Pulmonary artery endothelial cell (primary cell): ENCODE measurements at regions not wholly inside any gene's neighbourhood (a gene's known extent, or its start where the extent isn't known, plus 50 kb on each side); places are given as distances from the start of the nearest gene placed in this dataset.
"Not testable (repeated sequence)": the region's sequence is repeated elsewhere in the genome, so short reads cannot be mapped to it uniquely, and the experiment has no call there.

Experiments used
- DNase-seq: peaks from one replicate; pipeline ENCODE4 v3.0.0-alpha.2; 2011; ENCODE audit warnings: low read depth, low spot score

DNA sequence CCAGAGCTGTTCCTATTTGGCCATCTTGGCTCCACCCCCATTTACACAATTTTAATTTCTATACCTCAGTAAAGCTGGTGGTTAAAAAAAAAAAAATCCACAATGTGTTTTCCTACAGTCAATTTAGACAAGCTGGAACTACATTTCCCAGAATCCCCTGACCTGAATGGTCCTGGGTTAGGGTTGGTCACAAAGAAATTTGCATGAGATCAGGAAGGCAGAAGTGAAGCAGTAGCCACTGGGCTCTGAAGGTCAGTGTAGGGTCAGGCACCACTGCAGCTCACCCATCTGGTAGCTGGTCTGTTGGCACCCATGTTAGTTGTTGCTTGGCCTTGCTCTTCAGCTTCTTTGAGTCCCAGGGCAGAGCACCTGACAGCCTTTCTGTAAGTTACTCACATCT lies 210.7 kb upstream of the API5 start:
- DNase-seq = no peak

DNA sequence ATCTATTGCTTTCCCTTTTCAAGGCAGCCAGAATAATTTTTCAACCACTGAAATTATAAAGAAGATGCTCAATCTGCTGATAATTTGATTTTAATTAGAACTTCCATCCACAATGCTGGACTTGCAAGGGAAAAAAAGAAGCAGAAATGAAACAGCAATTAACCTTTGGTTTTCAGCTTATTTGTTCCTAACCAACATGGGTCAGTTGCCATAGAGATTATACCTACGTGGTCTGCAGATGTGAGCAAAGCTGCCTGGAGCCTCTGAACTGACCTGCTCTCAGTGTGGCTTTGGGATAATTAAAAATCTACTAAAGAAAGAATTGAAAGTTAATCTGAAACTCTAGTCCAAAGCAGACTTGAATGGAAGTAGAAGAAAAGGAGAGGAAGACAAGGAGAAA lies 195.7 kb upstream of the API5 start:
- DNase-seq = no peak

DNA sequence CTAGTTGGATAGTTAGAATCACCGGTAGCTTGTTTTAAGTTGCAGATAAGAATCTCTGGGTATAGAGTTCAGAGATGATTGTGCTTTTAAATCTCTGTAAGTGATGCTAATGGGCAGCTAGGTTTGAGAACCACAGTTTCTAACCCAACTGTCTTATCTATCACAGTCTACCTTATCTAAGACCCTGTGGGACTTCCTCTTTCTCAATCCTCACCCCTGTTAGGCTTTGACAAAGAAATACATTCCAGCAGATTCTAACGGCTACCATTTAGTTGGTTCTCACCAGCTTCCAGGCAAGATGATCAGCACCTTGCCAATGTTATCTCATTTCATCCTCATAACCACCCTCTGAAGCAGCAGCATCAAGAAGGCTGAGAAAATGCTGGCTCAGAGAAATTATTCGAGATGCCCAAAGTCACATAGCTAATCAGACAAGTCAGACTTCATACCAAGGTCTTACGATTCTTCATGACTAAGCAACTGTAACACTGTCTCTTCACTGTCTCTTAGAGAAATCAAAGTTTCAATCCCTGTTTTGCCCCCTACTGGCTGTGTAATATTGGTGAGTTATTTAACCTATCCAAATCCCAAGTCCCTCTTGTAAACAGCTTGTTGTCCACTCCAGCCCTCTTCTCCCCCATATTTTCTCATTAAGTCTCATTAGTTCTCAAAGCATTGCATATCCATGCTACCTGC lies 192.4 kb upstream of the API5 start:
- DNase-seq = no peak

DNA sequence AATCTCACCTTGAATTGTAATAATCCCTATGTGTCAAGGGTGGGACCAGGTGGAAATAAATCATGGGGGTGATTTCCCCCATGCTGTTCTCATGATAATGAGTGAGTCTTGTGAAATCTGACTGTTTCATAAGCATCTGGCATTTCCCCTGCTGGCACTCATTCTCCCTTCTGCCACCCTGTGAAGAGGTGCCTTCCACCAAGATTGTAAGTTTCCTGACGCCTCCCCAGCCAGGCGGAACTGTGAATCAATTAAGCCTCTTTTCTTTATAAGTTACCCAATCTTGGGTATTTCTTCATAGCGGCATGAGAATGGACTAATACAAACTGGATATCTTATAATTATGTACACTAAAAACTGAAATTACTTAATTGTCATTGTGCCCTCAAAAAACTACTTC lies 189.2 kb upstream of the API5 start:
- no peak for DNase-seq

DNA sequence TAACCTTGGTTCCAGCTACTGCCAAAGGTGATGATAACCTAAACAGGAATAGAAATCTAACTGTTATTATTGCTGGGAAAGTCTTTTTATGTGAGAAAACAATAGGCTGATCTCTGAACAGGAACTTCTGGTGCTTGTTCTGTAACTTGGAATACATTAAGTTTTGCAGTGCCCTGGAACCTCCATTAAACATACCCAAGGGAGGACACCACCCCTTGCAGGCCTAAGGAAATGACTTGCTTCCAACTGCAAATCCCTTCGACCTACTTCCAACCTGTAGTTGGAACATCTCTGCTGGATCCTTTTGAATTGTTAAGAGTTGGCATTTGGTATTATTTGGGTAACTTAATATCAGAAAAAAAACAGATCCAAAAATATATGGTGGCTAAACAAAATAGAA lies 188.4 kb upstream of the API5 start:
- DNase-seq = no peak

DNA sequence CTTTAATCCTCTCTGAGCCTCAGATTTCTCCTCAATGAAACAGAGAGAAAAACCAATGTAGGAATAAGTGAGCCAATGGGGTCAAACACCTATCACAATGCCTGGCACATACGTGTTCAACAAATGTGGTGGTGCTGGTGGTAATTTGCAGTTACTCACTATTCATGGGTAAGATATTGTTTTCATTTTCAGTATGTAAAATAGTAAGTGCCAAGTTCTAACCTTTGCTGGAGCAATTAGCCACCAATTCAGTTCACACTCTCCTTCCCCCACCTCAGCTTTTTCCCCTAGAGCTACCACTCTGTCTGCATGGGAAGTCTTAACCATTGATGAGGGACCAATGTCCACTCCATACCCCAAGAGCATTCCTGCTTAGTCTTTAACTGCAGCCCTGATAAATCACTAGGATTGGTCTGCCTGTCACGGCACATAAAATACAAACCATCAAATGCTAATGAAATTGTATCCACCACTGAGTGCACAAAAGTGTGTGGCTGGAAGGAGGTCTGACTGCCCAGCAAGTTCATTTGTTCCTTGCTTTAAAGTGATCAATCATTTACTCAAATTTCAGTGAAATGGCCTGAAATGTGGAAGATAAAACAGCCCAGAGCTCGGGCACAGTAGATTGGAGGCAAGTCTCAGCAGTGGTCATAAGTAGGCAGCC lies 187.4 kb upstream of the API5 start:
- no peak for DNase-seq

DNA sequence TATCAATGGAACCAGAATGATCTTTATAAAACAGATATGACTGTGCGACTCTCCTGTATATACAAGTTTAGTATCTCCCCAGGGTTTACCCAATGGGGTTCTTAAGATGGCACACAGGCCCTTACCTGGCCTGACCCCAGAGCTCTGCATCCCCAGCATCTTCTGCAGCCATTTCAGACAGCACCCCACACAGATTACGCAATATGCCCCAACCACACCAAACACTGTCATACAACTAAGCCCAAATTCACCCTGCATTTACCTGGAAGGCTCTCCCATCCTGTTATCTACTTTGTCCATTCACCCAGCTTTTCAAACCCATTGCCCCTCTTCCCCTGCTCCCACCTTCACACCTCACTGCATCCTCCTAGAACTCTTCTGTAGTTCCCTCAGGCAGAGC lies 182.5 kb upstream of the API5 start:
- DNase-seq = no peak

DNA sequence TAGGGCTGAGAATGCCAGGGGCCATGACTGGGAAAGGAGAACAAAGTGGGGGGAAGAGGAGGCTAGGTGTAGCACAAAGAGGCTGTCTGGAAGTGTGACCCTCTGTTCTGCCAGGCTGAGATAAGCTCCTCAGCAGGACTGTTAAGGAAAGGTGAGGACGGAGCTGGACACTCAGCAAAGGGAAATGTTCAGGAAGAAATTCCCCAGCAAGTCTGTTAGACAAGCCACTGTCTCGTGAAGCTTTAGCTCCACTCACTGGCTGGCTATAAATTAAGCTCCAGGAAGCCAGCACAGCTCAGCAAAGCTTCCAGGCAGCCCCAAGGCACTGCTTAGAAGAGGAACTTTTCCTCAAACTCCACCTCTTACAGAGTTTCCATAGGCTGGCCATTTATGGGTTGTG lies 181.2 kb upstream of the API5 start:
- DNase-seq = no peak

DNA sequence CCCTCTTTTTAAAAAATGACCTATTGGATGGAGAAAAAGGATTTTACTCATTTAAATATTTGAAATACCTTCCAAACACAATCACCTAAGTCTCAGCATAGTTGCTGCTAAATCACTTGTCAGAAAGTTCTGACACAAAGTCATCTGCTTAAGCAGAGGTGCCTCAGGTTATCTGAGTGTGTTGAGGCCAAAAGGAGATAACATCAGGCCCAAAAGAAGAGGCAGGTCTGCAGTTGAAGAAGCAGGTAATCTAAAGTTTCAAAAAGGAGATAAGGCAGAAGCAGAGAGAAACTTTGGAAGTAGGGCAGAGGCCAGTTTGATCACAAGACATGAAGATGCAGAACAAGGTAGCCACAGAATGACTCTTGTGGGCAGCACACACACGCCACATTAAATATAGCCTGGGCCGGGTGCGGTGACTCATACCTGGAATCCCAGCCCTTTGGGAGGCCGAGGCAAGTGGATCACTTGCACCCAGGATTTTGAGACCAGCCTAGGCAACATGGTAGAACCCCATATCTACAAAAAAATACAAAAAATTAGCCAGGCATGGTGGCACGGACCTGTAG lies 175.7 kb upstream of the API5 start:
- DNase-seq = no peak

DNA sequence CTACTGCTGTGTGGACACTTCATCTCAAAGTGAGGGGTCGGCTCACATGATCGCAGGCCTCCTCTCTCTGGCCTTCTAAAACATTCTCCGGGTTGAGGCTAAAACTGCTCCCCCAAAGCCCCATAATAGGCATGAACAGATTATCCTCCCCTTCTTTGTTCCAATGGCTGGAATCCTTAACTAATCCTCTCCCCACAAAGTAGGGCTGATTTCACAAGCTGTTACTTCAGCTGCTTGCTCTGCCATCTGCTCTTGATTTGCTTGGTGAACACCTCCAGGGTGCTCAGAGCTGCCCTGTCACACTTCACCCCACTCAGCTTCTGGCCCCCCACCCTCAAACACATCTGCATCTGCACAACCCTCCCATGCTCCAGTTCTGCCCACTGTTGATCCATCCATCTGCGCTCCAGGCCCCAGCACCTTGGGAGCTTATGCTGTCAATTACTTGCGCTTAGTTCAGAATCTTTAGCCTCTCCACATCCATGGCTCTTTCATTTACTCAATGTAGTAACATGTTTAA lies 173.1 kb upstream of the API5 start:
- DNase-seq = no peak

DNA sequence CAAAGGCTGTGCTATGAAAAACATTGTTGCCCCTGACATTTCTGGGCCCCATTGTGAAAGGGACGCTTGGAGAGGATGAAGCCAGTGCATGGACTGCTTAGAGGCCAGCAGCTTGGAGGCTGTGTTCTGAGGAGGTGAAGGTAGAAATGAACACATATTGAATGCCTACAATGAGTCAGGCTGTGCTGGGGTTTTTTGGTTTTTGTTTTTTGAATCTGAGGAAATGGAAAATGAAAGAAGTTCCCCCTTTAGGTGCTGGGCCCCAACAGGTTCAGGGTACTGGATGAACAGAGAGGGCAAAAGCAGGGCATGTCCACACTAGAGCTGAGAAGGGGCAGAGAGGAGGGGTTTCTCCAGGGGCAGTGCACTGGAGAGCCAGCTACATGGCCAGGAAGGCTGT lies 166.1 kb upstream of the API5 start:
- DNase-seq = no peak

DNA sequence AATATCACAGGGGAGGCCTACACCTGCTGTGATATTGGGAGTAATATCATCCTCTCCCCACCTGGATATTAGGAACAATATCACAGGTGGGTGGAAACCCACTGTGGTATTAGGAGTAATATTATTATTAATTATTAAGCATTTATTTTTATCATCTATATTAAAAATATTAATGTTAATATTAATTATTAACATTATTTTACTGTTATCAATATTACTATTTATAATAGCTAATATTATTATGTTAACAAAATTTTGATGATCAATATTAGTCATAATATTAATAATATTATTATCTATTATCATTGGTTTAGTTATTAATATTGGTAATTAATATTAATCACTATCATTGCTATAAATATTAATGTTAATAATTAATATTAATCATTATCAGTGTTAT lies 161.1 kb upstream of the API5 start:
- DNase-seq = no peak

DNA sequence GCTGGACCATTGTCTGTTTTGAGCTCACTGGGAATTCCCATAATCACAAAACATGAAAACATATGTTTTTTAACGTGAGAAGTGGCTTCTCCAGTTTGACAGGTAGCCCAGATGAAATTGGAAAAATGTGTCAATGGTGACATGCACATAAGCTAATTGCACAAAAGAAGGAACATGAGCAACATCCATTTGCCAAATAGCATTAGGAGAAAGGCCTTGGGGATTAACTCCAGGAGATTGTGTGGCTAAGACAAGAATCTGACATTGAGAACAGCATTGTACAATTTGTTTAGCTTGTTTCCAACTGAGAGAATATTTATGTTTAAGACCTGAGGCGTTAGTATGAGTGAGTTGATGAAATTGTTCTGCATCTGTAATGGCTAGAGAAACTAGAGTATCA lies 147.0 kb upstream of the API5 start:
- DNase-seq = no peak

DNA sequence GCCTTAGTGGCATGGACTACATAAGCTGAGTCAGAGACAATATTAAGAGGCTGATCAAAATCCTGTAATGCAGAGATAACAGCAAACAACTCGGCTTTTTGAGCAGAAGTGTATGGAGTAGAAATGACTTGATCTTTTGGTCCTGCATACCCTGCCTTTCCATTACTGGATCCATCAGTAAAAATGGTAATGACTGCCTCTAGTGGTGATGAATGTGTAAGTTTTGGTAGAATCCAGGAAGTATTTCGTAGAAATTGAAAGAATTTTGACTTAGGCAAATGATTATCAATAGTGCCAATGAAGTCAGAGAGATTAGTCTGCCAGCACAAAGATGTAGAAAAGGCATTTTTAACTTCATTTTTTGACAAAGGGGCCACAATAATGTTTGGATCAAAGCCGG lies 146.4 kb upstream of the API5 start:
- not testable (repeated sequence) for DNase-seq

DNA sequence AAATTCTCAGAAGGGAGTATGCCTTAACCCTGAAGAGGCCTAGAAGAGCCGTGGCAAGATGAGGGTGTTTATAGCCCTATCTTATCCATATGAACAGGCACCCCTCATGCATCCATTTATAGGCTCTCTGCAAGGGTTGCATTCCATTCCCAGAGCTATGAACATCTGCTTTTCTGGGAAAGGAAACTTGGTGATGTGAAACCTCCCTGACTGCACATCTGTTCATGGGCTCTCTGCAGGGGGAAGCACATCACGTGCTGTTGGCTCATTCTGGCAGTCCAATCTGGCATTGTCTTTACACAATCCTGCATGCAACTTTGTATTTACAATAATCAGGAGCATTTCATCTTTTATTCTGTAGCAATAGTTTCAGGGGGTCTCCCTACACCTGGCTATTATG lies 143.6 kb upstream of the API5 start:
- DNase-seq = not testable (repeated sequence)

DNA sequence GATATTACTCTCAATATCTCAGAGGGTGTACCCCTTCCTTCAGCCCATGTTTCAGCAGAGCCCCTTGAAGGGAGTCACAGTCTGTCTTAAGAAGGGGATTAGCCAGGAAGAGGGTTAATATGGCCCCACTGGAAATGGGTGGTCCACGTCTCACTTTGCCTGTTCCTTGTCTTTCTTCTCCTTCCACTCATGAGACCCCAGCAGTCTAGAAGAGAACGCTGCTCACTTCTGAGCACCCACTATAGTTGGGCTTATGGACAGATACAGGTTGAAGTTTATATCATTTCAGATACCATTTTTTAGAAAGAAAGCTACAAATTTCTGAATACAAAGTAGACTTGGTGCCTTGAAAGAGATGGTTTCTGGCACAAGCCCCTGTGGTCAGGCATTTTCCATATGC lies 139.3 kb upstream of the API5 start:
- DNase-seq = no peak

DNA sequence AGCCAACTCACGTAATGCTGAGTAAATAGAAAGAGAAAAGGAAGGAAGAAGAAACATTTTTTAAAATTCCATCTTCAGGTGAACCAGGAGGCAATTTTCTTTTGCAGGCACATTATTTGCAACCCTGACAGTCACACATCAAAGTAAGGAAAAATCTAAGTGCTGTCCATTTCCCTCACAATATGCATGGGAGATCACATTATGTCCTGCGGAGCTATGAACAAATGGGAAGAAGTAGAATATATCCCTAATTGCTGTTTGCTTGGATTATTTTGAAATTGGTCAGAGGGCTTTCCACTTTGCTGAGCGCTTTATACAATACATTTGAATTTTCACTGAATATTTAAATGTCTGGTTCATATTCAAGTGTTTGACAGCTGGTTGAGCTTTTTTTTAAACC lies 133.8 kb upstream of the API5 start:
- no peak for DNase-seq

DNA sequence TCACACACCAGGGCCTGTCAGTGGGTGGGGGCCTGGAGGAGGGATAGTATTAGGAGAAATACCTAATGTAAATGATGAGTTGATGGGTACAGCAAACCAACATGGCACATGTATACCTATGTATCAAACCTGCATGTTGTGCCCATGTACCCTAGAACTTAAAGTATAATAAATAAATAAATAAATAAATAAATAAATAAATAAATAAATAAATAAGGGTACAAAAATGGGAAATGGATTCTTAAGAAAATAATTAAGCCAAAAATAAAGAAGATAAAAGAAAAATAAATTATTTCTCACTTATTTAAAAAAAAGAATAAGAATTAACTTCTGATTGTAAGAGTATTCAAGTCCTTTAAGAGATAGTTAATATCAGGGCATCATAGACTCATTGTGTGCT lies 117.3 kb upstream of the API5 start:
- not testable (repeated sequence) for DNase-seq

DNA sequence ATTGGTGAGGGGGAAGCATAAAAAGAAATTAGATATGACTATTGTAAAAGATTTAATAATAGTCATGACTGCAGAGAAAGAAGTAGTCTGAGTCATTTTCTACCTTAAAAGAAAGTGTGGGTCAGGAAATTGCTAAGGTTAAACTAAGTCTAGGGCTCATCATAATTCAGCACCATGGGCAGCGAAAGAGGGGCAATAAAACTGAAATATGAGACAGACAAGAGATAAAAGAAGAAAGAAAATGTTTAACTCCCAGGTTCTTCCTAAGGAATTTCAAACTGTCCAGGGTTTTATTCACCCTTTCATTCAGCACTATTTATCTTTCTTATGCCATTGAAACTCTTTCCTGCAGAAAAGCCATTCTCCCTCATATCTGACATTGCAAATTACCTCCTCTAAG lies 114.4 kb upstream of the API5 start:
- DNase-seq = no peak

DNA sequence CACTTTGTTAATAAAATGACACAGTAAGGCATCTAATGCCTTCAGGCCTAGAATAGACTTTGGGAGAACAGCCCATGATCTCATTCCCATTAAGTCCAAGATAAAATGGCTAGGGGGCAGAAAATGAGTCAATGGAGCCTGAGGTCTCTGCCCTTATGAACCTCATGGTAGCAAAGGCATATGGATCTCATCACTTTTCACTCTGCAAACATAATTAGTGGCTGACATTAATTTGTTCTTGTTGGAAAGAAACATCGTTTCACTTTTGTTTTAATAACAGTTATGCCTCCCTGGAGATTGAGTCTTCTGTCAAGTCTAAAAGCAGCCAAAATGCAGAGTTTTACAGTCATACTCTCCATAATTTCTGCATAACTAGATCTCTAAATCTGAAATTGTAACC lies 111.8 kb upstream of the API5 start:
- no peak for DNase-seq

DNA sequence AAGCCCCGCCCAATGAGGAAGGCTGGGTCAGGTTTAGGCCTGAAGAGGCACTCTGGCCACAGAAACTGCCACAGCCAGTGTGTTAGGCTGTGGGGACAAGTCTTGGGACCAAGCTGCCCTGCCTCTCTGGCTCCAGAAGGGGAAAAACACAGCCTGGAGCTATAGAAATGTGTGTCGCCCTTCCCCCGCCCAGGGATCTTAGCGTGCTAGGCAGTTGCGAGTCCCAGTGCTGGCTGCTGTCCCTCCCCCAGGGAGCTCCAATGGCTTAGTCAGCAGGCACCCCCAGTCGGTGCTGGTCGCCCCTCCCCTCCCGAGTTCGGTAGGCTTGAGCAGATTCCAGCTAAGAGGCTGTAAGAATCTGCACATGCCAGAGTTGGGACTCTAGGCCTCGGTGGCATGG lies 99.5 kb upstream of the API5 start:
- DNase-seq = no peak

DNA sequence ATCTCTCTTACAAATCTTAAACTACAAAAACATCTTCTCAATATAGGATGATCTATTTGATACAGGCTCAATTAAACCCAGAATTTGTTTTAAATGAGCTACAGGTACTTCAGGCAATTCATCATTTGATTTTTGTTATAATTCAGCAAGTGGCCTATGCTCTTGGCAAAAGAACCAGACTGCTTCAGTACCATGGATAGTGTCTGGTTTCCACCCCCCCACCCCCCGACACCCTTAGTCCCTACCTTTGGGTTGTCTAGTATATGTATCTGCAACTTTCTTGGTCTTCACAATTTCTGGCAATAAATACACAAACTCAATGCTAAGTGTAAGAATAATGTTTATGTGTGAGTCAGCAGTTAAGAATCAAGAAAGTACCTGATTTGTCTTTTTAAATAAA lies 97.3 kb upstream of the API5 start:
- DNase-seq = no peak

DNA sequence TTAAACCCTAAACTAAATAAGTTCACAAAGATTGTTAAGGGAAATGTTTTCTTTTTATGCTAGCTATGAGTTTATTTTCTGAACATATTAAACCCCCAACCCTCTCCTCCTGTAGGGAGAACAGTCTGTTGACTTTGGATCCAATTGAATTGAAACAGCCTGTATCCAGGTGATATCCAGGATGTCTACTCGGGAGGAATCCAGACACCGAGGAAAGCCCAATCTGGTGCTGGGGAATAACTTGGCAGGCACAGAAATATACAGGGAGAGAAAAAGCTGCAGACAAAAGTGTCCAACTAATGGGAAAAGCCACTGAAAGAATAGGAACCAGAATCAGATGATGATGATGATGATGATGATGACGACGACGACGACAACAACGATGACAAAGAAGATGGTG lies 93.9 kb upstream of the API5 start:
- DNase-seq = no peak
